C4-2B (cell line): ENCODE measurements at regions not wholly inside any gene's neighbourhood (a gene's known extent, or its start where the extent isn't known, plus 50 kb on each side); places are given as distances from the start of the nearest gene placed in this dataset.

Experiments used
- H3K27ac ChIP-seq: fragments of 450-650 bp; 2 replicates; pipeline ENCODE4 v1.5.1; 2017
- ZFX ChIP-seq: fragments of 450-650 bp; IDR thresholded peaks from 2 replicates; pipeline ENCODE4 v1.6.1; 2017
- TF ChIP-seq, protein P1 (sequence below): fragments of 450-650 bp; conservative IDR thresholded peaks from 2 replicates; pipeline ENCODE4 v1.5.1; 2017; ENCODE audit warnings: mild to moderate bottlenecking

DNA sequence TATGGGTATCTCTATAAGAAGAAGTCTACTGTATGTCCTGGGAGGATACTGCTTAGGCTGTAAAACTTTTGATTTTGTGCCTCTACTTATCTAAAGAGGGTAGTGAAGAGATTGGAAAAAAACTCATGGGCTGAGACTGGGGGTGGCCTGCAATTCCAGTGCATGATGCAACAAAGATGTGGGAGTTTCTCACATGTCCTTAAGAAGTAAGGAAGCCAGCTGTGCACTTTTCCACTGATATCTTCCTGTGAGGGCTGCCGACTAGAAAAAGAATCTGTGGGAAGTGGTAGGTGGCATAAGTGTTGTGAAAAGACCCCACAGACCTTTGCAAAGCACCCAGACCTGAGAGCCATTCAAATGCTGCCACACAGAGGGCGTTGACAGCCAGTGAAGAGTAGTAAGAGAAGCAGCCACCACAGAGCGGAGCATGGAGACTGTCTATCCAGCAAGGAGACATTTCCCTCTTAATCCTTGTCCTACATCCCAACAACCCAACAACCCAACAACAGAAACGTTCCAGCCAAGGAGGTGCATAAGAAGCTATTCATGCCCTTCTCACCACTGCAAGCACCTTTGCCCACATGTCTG lies 65.1 kb downstream of the PFDN4 start:
- H3K27ac ChIP-seq, result no peak overlapping the region
- TF ChIP-seq ZFX, result no peak
- TF ChIP-seq, protein P1, sequence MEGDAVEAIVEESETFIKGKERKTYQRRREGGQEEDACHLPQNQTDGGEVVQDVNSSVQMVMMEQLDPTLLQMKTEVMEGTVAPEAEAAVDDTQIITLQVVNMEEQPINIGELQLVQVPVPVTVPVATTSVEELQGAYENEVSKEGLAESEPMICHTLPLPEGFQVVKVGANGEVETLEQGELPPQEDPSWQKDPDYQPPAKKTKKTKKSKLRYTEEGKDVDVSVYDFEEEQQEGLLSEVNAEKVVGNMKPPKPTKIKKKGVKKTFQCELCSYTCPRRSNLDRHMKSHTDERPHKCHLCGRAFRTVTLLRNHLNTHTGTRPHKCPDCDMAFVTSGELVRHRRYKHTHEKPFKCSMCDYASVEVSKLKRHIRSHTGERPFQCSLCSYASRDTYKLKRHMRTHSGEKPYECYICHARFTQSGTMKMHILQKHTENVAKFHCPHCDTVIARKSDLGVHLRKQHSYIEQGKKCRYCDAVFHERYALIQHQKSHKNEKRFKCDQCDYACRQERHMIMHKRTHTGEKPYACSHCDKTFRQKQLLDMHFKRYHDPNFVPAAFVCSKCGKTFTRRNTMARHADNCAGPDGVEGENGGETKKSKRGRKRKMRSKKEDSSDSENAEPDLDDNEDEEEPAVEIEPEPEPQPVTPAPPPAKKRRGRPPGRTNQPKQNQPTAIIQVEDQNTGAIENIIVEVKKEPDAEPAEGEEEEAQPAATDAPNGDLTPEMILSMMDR, result no peak

DNA sequence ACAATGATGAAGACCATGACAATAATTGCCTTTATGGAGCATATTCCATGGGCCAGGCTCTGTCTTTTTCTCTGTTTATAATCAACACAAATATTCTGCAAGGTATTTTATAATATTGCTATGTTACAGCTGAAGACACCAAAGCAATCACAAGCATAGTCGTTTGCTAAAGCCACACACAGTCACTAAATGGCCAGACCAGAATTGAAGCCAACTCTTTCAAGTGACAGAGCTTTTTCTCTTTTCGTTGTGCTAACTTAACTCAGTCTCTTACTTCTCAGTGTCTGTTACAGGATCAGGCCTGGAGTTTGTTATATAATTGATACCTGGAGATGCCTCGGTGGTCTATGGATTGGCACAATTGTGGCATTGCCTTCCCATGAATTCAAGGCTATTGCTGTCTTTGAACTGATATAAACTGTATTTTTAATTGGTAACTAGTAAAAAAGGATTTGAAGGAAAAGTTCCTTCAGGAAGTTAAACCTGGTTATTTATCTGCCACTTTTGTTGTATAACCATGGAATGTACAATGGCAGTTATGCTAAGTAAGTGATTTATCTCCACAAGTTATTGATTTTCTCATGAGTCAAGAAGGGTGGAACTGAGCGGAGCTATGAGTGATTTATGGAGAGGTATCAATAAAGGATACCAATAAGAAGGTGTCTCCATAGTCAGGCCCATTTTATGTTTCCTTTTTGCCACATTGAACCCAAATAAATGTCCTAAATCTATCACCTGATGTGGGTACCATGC lies 67.6 kb downstream of the PFDN4 start:
- TF ChIP-seq, protein P1, result no peak
- no peak for TF ChIP-seq ZFX

DNA sequence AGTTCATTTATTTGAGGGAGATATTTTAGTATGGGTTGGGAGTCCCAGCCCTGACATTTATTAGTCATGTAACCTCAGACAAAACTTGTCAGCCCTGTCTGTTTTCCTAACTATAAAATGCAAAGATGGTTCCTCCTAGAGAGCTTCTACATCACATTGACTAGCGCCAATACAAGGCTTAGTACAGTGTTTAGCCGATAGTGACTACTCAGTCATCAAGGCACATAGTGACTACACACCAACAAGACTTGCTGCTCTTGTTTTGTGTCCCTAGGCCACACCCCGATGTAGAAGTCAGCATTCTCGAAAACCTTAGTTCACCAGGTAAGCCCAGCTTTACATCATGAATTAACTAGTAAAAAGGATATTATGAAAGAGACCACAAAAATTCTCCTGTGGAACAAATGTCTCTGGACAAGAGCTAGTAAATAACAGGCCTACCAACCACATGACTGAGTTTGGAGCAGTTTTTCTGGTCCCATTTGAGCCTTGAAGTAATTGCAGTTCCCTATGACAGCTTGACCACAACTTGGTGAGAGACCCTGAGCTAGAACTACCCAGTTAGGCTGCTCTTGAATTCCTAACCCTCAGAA lies 68.8 kb downstream of the PFDN4 start:
- H3K27ac ChIP-seq, result no peak overlapping the region
- TF ChIP-seq, protein P1, result no peak
- TF ChIP-seq ZFX, result no peak

More for the DNA sequence above, 67.6 kb downstream of the PFDN4 start:
- no peak overlapping the region for H3K27ac ChIP-seq

DNA sequence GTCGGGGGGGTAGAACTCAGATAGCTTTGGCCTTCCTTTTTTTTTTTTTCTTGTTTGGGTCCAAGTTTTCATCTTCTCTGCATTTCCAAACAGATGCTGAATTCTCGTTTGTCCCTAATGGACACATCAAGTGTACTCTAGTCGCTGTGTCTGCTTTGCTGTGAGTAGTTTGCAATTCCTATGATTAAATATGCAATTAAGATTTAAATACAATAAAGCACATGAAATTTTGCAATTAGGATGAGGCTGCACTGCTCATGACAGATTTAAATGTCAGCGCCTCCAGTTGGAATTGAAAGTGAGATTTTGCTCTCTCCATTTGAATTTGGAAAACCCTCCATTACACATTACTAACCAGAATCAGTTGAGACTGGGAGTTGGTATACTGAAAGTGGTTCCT lies 70.4 kb downstream of the PFDN4 start:
- H3K27ac ChIP-seq, result no peak overlapping the region
- TF ChIP-seq ZFX, result no peak
- TF ChIP-seq, protein P1, result no peak

DNA sequence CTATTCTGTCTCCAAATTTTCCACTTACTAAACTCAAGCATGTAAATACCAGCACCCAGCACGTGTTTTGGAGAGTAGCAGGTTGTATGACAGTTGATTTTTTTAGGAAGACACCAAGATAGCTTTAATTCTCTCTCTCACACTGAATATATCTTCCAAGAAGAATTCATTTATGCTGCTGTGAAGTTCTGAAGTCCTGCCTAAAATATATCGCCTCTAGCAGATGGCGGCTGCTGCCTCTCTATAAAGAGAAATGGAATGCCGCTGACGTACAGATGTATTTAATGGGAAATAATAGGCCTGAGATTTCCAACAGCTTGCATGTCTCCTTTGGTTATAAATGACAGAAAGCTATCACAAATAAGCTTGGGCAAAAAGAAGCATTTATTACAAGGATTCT lies 74.7 kb downstream of the PFDN4 start:
- no peak for TF ChIP-seq ZFX
- TF ChIP-seq, protein P1, result no peak
- no peak overlapping the region for H3K27ac ChIP-seq

DNA sequence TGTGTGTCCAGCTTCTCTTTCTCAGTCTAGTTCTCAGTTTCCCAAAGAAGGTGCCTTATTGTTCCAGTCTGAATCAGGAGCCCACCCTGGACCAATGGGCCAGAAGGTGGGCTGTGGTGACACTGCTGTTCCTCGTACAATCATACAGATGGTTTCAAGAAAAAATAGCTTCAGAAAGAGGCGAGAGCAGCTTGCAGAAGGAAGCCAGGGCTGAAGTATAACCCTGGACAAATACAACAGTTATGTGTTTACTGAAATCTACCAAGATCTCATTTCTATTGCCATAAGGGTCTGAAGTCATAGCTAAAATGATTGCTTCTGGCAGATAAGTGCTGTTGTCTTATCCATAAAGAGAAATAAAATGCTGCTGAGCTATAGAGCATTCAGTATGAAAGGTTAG lies 75.4 kb downstream of the PFDN4 start:
- TF ChIP-seq, protein P1, result no peak
- TF ChIP-seq ZFX, result no peak
- H3K27ac ChIP-seq, result no peak overlapping the region
